WTC11 (cell line): ENCODE measurements at regions not wholly inside any gene's neighbourhood (a gene's known extent, or its start where the extent isn't known, plus 50 kb on each side); places are given as distances from the start of the nearest gene placed in this dataset.

ENCODE experiments used
- ATAC-seq: fragments of 200-7000 bp; cut with Tn5 transposase; 2 replicates; pipeline ENCODE4 v1.10.0; 2021; ENCODE audit warnings: mild to moderate bottlenecking, moderate library complexity
- CTCF ChIA-PET: fragments of 300-600 bp; sonication (Branson Sonifier 250); formaldehyde crosslinking; loops from one replicate; lab custom pipeline; 2021; ENCODE audit warnings: antibody characterized with exemption; lab: Charles Lee
- POLR2A ChIA-PET: fragments of 350-600 bp; sonication (Branson Sonifier 250); formaldehyde crosslinking; loops from one replicate; lab custom pipeline; 2021; ENCODE audit warnings: antibody characterized with exemption; lab: Charles Lee
- DNase-seq: peaks from one replicate; pipeline ENCODE4 v3.0.0; 2021; ENCODE audit warnings: low spot score
- H3K27ac Mint-ChIP-seq: 2 replicates; pipeline ENCODE4 v1.8.0; 2021; ENCODE audit warnings: mixed read lengths
- H3K27me3 Mint-ChIP-seq: 2 replicates; pipeline ENCODE4 v1.8.0; 2021; ENCODE audit warnings: low read depth, mild to moderate bottlenecking, moderate library complexity, mixed read lengths
- H3K36me3 Mint-ChIP-seq: 2 replicates; pipeline ENCODE4 v1.8.0; 2021; ENCODE audit warnings: mixed read lengths
- H3K4me1 Mint-ChIP-seq: 2 replicates; pipeline ENCODE4 v1.8.0; 2022; ENCODE audit warnings: mixed read lengths
- H3K4me3 Mint-ChIP-seq: 2 replicates; pipeline ENCODE4 v1.8.0; 2021; ENCODE audit warnings: mild to moderate bottlenecking, moderate library complexity, mixed read lengths
- H3K9me3 Mint-ChIP-seq: 2 replicates; pipeline ENCODE4 v1.8.0; 2021; ENCODE audit warnings: mixed read lengths
- EMX1 ChIP-seq: fragments of 250-450 bp; sonication (Bioruptor Pico); IDR thresholded peaks from 2 replicates; pipeline ENCODE4 v1.8.0; 2021; ENCODE audit warnings: mild to moderate bottlenecking
- HMGA2 ChIP-seq: fragments of 250-450 bp; sonication (Bioruptor Pico); IDR thresholded peaks from 2 replicates; pipeline ENCODE4 v1.4.0; 2021; ENCODE audit warnings: mild to moderate bottlenecking, moderate library complexity
- KAT7 ChIP-seq: sonication (generic); formaldehyde crosslinking; IDR thresholded peaks from 2 replicates; pipeline ENCODE4 v1.8.1; 2023; ENCODE audit warnings: missing genetic modification reagents, mild to moderate bottlenecking, borderline replicate concordance
- NR2C2 ChIP-seq: sonication (generic); formaldehyde crosslinking; IDR thresholded peaks from 2 replicates; pipeline ENCODE4 v1.8.0; 2022; ENCODE audit warnings: mild to moderate bottlenecking, missing genetic modification reagents
- RORB ChIP-seq: fragments of 250-450 bp; sonication (Bioruptor Pico); IDR thresholded peaks from 2 replicates; pipeline ENCODE4 v1.9.0; 2021; ENCODE audit warnings: mild to moderate bottlenecking
- ZNF232 ChIP-seq: sonication (generic); formaldehyde crosslinking; IDR thresholded peaks from 2 replicates; pipeline ENCODE4 v1.8.0; 2022; ENCODE audit warnings: mild to moderate bottlenecking, missing genetic modification reagents
- TF ChIP-seq, protein P1 (sequence below): sonication (generic); formaldehyde crosslinking; IDR thresholded peaks from 2 replicates; pipeline ENCODE4 v1.8.1; 2023; ENCODE audit warnings: mild to moderate bottlenecking, missing genetic modification reagents
- TF ChIP-seq, protein P2 (sequence below): sonication (generic); formaldehyde crosslinking; IDR thresholded peaks from 2 replicates; pipeline ENCODE4 v1.8.0; 2023; ENCODE audit warnings: mild to moderate bottlenecking, missing genetic modification reagents
- TF ChIP-seq, protein P3 (sequence below): fragments of 250-450 bp; sonication (Bioruptor Pico); IDR thresholded peaks from 2 replicates; pipeline ENCODE4 v2.1.2; 2022; ENCODE audit warnings: mild to moderate bottlenecking, moderate library complexity
- TF ChIP-seq, protein P4 (sequence below): sonication (generic); formaldehyde crosslinking; IDR thresholded peaks from 2 replicates; pipeline ENCODE4 v1.8.0; 2022; ENCODE audit warnings: missing genetic modification reagents
- TF ChIP-seq, protein P5 (sequence below): sonication (generic); formaldehyde crosslinking; conservative IDR thresholded peaks from 2 replicates; pipeline ENCODE4 v1.8.1; 2023; ENCODE audit warnings: mild to moderate bottlenecking, low read depth, missing genetic modification reagents, moderate library complexity
- TF ChIP-seq, protein P6 (sequence below): sonication (generic); formaldehyde crosslinking; IDR thresholded peaks from 2 replicates; pipeline ENCODE4 v1.8.0; 2022; ENCODE audit warnings: mild to moderate bottlenecking, missing genetic modification reagents

DNA sequence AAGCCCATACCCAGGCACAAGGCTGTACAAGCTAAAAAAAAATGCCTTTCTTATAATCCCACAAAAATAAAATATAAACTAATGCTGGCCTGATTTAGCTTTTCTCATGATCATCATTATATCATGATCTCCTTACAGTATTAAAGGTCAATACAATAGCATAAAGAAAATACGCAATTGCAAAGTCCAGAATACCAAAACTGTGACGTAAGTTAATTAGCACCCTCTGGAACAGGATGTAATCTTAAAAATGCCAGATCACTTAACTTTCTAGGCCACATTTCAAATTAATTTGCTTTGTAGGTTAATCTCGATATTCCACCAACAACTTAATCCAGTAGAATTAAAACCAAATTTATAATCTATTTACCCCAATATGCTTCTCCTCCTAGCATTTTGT, 444.2 kb upstream of the CYLC2 start:
- ChIA-PET CTCF (no interaction called here), POLR2A (no interaction called here)
- Mint-ChIP-seq H3K9me3 (peaks cover 75% of the 10 kb centered on the region), H3K27me3 (peaks cover 2% of the 10 kb centered on the region; the same call in 1 of the 2 replicates), H3K27ac (no peak overlapping the region), H3K4me3 (no peak overlapping the region), H3K4me1 (no peaks in the 10 kb centered on the region), H3K36me3 (peaks cover 30% of the 10 kb centered on the region)
- DNase-seq (no peak), ATAC-seq (no peak)
- TF ChIP-seq KAT7 (CRISPR knock-in tag), result no peak

DNA sequence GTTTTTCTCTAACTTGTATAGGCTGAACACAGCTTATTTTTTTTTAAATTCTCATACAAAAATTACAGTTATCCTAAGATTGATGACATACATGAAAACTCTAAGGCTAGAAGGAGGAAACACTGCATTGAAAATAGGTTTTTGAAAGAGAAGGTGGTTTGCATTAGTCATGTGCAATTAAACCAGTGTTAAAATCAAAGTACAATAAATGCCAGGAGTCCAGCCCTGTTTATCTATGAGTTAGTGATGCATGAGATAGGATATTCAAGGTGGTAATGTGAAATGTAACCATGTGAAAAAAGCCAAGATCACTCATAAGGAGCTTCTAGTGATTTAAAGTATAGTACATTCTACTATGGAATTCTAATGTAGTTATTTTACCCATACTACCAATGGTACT, 444.9 kb upstream of the CYLC2 start:
- Mint-ChIP-seq H3K4me3 (no peak overlapping the region), H3K27ac (no peak overlapping the region), H3K27me3 (peaks cover 2% of the 10 kb centered on the region; the same call in 1 of the 2 replicates), H3K36me3 (peaks cover 30% of the 10 kb centered on the region), H3K4me1 (no peaks in the 10 kb centered on the region), H3K9me3 (peaks cover 75% of the 10 kb centered on the region)
- TF ChIP-seq, protein P1, sequence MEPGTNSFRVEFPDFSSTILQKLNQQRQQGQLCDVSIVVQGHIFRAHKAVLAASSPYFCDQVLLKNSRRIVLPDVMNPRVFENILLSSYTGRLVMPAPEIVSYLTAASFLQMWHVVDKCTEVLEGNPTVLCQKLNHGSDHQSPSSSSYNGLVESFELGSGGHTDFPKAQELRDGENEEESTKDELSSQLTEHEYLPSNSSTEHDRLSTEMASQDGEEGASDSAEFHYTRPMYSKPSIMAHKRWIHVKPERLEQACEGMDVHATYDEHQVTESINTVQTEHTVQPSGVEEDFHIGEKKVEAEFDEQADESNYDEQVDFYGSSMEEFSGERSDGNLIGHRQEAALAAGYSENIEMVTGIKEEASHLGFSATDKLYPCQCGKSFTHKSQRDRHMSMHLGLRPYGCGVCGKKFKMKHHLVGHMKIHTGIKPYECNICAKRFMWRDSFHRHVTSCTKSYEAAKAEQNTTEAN (CRISPR knock-in tag), result no peak
- TF ChIP-seq, protein P2, sequence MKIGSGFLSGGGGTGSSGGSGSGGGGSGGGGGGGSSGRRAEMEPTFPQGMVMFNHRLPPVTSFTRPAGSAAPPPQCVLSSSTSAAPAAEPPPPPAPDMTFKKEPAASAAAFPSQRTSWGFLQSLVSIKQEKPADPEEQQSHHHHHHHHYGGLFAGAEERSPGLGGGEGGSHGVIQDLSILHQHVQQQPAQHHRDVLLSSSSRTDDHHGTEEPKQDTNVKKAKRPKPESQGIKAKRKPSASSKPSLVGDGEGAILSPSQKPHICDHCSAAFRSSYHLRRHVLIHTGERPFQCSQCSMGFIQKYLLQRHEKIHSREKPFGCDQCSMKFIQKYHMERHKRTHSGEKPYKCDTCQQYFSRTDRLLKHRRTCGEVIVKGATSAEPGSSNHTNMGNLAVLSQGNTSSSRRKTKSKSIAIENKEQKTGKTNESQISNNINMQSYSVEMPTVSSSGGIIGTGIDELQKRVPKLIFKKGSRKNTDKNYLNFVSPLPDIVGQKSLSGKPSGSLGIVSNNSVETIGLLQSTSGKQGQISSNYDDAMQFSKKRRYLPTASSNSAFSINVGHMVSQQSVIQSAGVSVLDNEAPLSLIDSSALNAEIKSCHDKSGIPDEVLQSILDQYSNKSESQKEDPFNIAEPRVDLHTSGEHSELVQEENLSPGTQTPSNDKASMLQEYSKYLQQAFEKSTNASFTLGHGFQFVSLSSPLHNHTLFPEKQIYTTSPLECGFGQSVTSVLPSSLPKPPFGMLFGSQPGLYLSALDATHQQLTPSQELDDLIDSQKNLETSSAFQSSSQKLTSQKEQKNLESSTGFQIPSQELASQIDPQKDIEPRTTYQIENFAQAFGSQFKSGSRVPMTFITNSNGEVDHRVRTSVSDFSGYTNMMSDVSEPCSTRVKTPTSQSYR, result no peak
- TF ChIP-seq EMX1 (CRISPR knock-in tag), result no peak
- no peak for TF ChIP-seq HMGA2 (CRISPR knock-in tag)
- no peak for TF ChIP-seq RORB (CRISPR knock-in tag)
- TF ChIP-seq, protein P3, sequence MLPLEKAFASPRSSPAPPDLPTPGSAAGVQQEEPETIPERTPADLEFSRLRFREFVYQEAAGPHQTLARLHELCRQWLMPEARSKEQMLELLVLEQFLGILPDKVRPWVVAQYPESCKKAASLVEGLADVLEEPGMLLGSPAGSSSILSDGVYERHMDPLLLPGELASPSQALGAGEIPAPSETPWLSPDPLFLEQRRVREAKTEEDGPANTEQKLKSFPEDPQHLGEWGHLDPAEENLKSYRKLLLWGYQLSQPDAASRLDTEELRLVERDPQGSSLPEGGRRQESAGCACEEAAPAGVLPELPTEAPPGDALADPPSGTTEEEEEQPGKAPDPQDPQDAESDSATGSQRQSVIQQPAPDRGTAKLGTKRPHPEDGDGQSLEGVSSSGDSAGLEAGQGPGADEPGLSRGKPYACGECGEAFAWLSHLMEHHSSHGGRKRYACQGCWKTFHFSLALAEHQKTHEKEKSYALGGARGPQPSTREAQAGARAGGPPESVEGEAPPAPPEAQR (CRISPR knock-in tag), result no peak
- TF ChIP-seq, protein P4, sequence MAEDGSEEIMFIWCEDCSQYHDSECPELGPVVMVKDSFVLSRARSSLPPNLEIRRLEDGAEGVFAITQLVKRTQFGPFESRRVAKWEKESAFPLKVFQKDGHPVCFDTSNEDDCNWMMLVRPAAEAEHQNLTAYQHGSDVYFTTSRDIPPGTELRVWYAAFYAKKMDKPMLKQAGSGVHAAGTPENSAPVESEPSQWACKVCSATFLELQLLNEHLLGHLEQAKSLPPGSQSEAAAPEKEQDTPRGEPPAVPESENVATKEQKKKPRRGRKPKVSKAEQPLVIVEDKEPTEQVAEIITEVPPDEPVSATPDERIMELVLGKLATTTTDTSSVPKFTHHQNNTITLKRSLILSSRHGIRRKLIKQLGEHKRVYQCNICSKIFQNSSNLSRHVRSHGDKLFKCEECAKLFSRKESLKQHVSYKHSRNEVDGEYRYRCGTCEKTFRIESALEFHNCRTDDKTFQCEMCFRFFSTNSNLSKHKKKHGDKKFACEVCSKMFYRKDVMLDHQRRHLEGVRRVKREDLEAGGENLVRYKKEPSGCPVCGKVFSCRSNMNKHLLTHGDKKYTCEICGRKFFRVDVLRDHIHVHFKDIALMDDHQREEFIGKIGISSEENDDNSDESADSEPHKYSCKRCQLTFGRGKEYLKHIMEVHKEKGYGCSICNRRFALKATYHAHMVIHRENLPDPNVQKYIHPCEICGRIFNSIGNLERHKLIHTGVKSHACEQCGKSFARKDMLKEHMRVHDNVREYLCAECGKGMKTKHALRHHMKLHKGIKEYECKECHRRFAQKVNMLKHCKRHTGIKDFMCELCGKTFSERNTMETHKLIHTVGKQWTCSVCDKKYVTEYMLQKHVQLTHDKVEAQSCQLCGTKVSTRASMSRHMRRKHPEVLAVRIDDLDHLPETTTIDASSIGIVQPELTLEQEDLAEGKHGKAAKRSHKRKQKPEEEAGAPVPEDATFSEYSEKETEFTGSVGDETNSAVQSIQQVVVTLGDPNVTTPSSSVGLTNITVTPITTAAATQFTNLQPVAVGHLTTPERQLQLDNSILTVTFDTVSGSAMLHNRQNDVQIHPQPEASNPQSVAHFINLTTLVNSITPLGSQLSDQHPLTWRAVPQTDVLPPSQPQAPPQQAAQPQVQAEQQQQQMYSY (CRISPR knock-in tag), result no peak
- no peak for TF ChIP-seq ZNF232
- TF ChIP-seq, protein P5, sequence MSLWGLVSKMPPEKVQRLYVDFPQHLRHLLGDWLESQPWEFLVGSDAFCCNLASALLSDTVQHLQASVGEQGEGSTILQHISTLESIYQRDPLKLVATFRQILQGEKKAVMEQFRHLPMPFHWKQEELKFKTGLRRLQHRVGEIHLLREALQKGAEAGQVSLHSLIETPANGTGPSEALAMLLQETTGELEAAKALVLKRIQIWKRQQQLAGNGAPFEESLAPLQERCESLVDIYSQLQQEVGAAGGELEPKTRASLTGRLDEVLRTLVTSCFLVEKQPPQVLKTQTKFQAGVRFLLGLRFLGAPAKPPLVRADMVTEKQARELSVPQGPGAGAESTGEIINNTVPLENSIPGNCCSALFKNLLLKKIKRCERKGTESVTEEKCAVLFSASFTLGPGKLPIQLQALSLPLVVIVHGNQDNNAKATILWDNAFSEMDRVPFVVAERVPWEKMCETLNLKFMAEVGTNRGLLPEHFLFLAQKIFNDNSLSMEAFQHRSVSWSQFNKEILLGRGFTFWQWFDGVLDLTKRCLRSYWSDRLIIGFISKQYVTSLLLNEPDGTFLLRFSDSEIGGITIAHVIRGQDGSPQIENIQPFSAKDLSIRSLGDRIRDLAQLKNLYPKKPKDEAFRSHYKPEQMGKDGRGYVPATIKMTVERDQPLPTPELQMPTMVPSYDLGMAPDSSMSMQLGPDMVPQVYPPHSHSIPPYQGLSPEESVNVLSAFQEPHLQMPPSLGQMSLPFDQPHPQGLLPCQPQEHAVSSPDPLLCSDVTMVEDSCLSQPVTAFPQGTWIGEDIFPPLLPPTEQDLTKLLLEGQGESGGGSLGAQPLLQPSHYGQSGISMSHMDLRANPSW, result no peak
- no peak for TF ChIP-seq NR2C2 (CRISPR knock-in tag)
- TF ChIP-seq, protein P6, sequence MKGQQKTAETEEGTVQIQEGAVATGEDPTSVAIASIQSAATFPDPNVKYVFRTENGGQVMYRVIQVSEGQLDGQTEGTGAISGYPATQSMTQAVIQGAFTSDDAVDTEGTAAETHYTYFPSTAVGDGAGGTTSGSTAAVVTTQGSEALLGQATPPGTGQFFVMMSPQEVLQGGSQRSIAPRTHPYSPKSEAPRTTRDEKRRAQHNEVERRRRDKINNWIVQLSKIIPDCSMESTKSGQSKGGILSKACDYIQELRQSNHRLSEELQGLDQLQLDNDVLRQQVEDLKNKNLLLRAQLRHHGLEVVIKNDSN, result no peak
- ChIA-PET CTCF (no interaction called here), POLR2A (no interaction called here)
- no peak for DNase-seq
- no peak for ATAC-seq
